A172 (cell line): ENCODE measurements at regions not wholly inside any gene's neighbourhood (a gene's known extent, or its start where the extent isn't known, plus 50 kb on each side); places are given as distances from the start of the nearest gene placed in this dataset.
"Not testable (repeated sequence)": the region's sequence is repeated elsewhere in the genome, so short reads cannot be mapped to it uniquely, and the experiment has no call there.

ENCODE experiments used
- DNase-seq: peaks from one replicate; pipeline ENCODE4 v3.0.0-alpha.2; 2015; ENCODE audit warnings: low spot score

GRCh38 chr3:40899286-40899712, 300.0 kb upstream of the CTNNB1 start:
- DNase-seq: peak; percentile 25

- no peak for DNase-seq
Observed at GRCh38 chr3:40901298-40901697, 298.0 kb upstream of the CTNNB1 start.

GRCh38 chr3:40901796-40902195, 297.5 kb upstream of the CTNNB1 start:
- no peak for DNase-seq

GRCh38 chr3:40907907-40908465, 291.3 kb upstream of the CTNNB1 start:
- DNase-seq: not testable (repeated sequence)

- DNase-seq: no peak
Observed at GRCh38 chr3:40908612-40909011, 290.7 kb upstream of the CTNNB1 start.

GRCh38 chr3:40911264-40911663, 288.0 kb upstream of the CTNNB1 start:
- DNase-seq: no peak

GRCh38 chr3:40911928-40912327, 287.4 kb upstream of the CTNNB1 start:
- DNase-seq: no peak

- no peak for DNase-seq
Observed at GRCh38 chr3:40912461-40912860, 286.8 kb upstream of the CTNNB1 start.

GRCh38 chr3:40913192-40913591, 286.1 kb upstream of the CTNNB1 start:
- DNase-seq: no peak

GRCh38 chr3:40913641-40914040, 285.7 kb upstream of the CTNNB1 start:
- no peak for DNase-seq

GRCh38 chr3:40914475-40914874, 284.8 kb upstream of the CTNNB1 start:
- DNase-seq: no peak

- DNase-seq: no peak
Observed at GRCh38 chr3:40915346-40915865, 283.9 kb upstream of the CTNNB1 start.

GRCh38 chr3:40920041-40920440, 279.3 kb upstream of the CTNNB1 start:
- peak; percentile 6 for DNase-seq

- no peak for DNase-seq
Observed at GRCh38 chr3:40921251-40921650, 278.1 kb upstream of the CTNNB1 start.

GRCh38 chr3:40923143-40923542, 276.2 kb upstream of the CTNNB1 start:
- no peak for DNase-seq

- DNase-seq: no peak
Observed at GRCh38 chr3:40923651-40924050, 275.7 kb upstream of the CTNNB1 start.

- DNase-seq: no peak
Observed at GRCh38 chr3:40924559-40925141, 274.7 kb upstream of the CTNNB1 start.

GRCh38 chr3:40925231-40925630, 274.1 kb upstream of the CTNNB1 start:
- no peak for DNase-seq

- no peak for DNase-seq
Observed at GRCh38 chr3:40930131-40930538, 269.2 kb upstream of the CTNNB1 start.

- DNase-seq: no peak
Observed at GRCh38 chr3:40930756-40931155, 268.5 kb upstream of the CTNNB1 start.

- DNase-seq: no peak
Observed at GRCh38 chr3:40938591-40938990, 260.7 kb upstream of the CTNNB1 start.

GRCh38 chr3:40939030-40939740, 260.1 kb upstream of the CTNNB1 start:
- no peak for DNase-seq

GRCh38 chr3:40939741-40940130, 259.6 kb upstream of the CTNNB1 start:
- no peak for DNase-seq
